ENCODE measurements at regions not wholly inside any gene's neighbourhood (a gene's known extent, or its start where the extent isn't known, plus 50 kb on each side); places are given as distances from the start of the nearest gene placed in this dataset.

DNA sequence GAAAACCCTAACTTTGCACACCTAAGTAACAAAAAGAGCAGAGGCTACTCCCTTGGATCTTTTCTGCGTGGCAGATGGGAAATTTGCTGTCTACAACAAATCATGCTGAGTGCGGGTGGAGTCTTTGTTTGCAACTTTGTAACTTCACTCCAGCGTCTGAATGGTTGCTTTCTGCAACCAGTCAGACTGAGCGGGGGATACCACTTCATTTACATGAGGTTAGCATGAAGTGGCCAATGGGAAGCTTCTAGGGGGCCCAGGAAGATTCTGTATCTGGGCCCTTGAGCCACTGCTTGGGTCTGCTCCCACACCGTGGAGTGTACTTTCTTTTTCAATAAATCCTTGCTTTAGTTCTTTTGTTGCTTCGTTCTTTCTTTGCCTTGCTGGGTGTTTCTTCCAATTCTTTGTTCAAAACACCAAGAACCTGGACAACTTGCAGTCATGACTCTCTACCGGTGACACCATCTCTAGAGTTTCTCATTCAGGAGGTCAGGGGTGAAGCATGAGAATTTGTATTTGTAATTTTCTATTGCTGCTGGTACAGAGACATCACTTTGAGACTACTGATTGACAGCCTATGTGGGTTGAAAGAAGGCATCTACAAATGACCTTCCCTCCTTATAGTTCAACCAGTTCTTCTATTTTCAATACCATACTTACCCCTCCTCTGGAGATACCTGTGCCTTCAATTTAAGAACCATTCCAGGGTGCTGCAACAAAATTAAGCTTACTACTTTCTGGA, 55.8 kb upstream of the RC3H1 start:
- Histone ChIP-seq H4K20me1 (ENCODE audit: low read depth) (no peaks in the 10 kb centered on the region), H3K9me3 (ENCODE audit: low read depth) (no peaks in the 10 kb centered on the region), H3K9ac (no peak overlapping the region), H3K4me1 (peaks cover 8% of the 10 kb centered on the region), H3K4me3 (no peak overlapping the region), H3K27ac (no peak overlapping the region), H3K27me3 (no peaks in the 10 kb centered on the region), H3K4me2 (peak overlapping the region; percentile 38), H3K79me2 (ENCODE audit: low read depth) (no peaks in the 10 kb centered on the region), H3F3A (ENCODE audit: low read depth) (peaks cover 10% of the 10 kb centered on the region), H2AFZ (replicated peaks) (peak overlapping the region; percentile 89), H3K36me3 (no peaks in the 10 kb centered on the region)
- H3K9me3 Mint-ChIP-seq: no peaks in the 10 kb centered on the region
- peak; percentile 38 for DNase-seq (ENCODE audit: low spot score)
- peaks cover 18% of the 10 kb centered on the region for H3K4me1 Mint-ChIP-seq
- no peak overlapping the region for H3K27ac Mint-ChIP-seq
- no peaks in the 10 kb centered on the region for H3K36me3 Mint-ChIP-seq
- H3K4me3 Mint-ChIP-seq: no peak overlapping the region
- TF ChIP-seq, protein P1, sequence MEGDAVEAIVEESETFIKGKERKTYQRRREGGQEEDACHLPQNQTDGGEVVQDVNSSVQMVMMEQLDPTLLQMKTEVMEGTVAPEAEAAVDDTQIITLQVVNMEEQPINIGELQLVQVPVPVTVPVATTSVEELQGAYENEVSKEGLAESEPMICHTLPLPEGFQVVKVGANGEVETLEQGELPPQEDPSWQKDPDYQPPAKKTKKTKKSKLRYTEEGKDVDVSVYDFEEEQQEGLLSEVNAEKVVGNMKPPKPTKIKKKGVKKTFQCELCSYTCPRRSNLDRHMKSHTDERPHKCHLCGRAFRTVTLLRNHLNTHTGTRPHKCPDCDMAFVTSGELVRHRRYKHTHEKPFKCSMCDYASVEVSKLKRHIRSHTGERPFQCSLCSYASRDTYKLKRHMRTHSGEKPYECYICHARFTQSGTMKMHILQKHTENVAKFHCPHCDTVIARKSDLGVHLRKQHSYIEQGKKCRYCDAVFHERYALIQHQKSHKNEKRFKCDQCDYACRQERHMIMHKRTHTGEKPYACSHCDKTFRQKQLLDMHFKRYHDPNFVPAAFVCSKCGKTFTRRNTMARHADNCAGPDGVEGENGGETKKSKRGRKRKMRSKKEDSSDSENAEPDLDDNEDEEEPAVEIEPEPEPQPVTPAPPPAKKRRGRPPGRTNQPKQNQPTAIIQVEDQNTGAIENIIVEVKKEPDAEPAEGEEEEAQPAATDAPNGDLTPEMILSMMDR (IDR thresholded peaks at IDR 0.05): no peak
- TF ChIP-seq EZH2 (IDR thresholded peaks at IDR 0.05) (no peak), EZH2phosphoT487 (IDR thresholded peaks at IDR 0.05) (no peak)
- peaks cover 2% of the 10 kb centered on the region for H3K27me3 Mint-ChIP-seq (ENCODE audit: insufficient read depth, low read depth)

- TF ChIP-seq, protein P1 (IDR thresholded peaks at IDR 0.05): no peak
- TF ChIP-seq EZH2 (IDR thresholded peaks at IDR 0.05) (no peak), EZH2phosphoT487 (IDR thresholded peaks at IDR 0.05) (no peak)
Observed at GRCh38 chr1:174075245-174075692, 53.1 kb upstream of the RC3H1 start.

GRCh38 chr1:174074757-174075156, 52.6 kb upstream of the RC3H1 start:
- no peak overlapping the region for H3K4me3 ChIP-seq
- Mint-ChIP-seq H3K27me3 (ENCODE audit: insufficient read depth, low read depth) (peaks cover 2% of the 10 kb centered on the region), H3K36me3 (no peaks in the 10 kb centered on the region), H3K27ac (no peak overlapping the region), H3K9me3 (no peaks in the 10 kb centered on the region), H3K4me3 (no peak overlapping the region), H3K4me1 (peaks cover 20% of the 10 kb centered on the region)
- TF ChIP-seq EZH2 (IDR thresholded peaks at IDR 0.05) (no peak), EZH2phosphoT487 (IDR thresholded peaks at IDR 0.05) (no peak)
- TF ChIP-seq, protein P1 (IDR thresholded peaks at IDR 0.05): peak; percentile 20
- H3K4me1 ChIP-seq: peaks cover 11% of the 10 kb centered on the region
- DNase-seq (ENCODE audit: low spot score): no peak
- no peak overlapping the region for H3K4me2 ChIP-seq
- H3K79me2 ChIP-seq (ENCODE audit: low read depth): no peaks in the 10 kb centered on the region
- H3K27me3 ChIP-seq: no peaks in the 10 kb centered on the region
- H3F3A ChIP-seq (ENCODE audit: low read depth): peaks cover 10% of the 10 kb centered on the region
- H4K20me1 ChIP-seq (ENCODE audit: low read depth): no peaks in the 10 kb centered on the region
- H3K27ac ChIP-seq: no peak overlapping the region
- no peak overlapping the region for H3K9ac ChIP-seq
- no peaks in the 10 kb centered on the region for H3K36me3 ChIP-seq
- H2AFZ ChIP-seq (replicated peaks): no peak overlapping the region
- no peaks in the 10 kb centered on the region for H3K9me3 ChIP-seq (ENCODE audit: low read depth)

More at GRCh38 chr1:174075245-174075692, 53.1 kb upstream of the RC3H1 start:
- H3K4me1 Mint-ChIP-seq: peaks cover 20% of the 10 kb centered on the region
- peaks cover 10% of the 10 kb centered on the region for H3F3A ChIP-seq (ENCODE audit: low read depth)
- H3K4me3 ChIP-seq: no peak overlapping the region
- H3K4me2 ChIP-seq: no peak overlapping the region
- H3K4me3 Mint-ChIP-seq: no peak overlapping the region
- H3K9me3 ChIP-seq (ENCODE audit: low read depth): no peaks in the 10 kb centered on the region
- no peaks in the 10 kb centered on the region for H4K20me1 ChIP-seq (ENCODE audit: low read depth)
- H3K4me1 ChIP-seq: peaks cover 11% of the 10 kb centered on the region
- no peak overlapping the region for H3K9ac ChIP-seq
- peak overlapping the region; percentile 64 for H2AFZ ChIP-seq (replicated peaks)
- H3K27ac Mint-ChIP-seq: no peak overlapping the region
- H3K27me3 Mint-ChIP-seq (ENCODE audit: insufficient read depth, low read depth): peaks cover 2% of the 10 kb centered on the region
- no peaks in the 10 kb centered on the region for H3K79me2 ChIP-seq (ENCODE audit: low read depth)
- H3K36me3 Mint-ChIP-seq: no peaks in the 10 kb centered on the region
- no peak for DNase-seq (ENCODE audit: low spot score)
- H3K27ac ChIP-seq: no peak overlapping the region
- H3K9me3 Mint-ChIP-seq: no peaks in the 10 kb centered on the region
- no peaks in the 10 kb centered on the region for H3K36me3 ChIP-seq
- no peaks in the 10 kb centered on the region for H3K27me3 ChIP-seq
